GM23338 (cell line): ENCODE measurements at regions not wholly inside any gene's neighbourhood (a gene's known extent, or its start where the extent isn't known, plus 50 kb on each side); places are given as distances from the start of the nearest gene placed in this dataset.

Source experiments
- ATAC-seq: fragments of 200-7000 bp; cut with Tn5 transposase; 3 replicates; pipeline ENCODE4 v1.9.1; 2020
- DNase-seq: peaks from one replicate; pipeline ENCODE4 v3.0.0-alpha.2; 2015; ENCODE audit warnings: low spot score
- H2AFZ ChIP-seq: fragments of 200-600 bp; sonication (generic); 2 replicates; pipeline ENCODE4 v1.8.0; 2016; ENCODE audit warnings: antibody characterized with exemption, mild to moderate bottlenecking, moderate library complexity
- H3F3A ChIP-seq: fragments of 200-600 bp; sonication (generic); replicated peaks from 2 replicates; pipeline ENCODE4 v1.8.0; 2017; ENCODE audit warnings: antibody characterized with exemption, mixed run types, low read depth
- H3K27ac ChIP-seq: fragments of 200-600 bp; sonication (generic); 2 replicates; pipeline ENCODE4 v1.6.1; 2016; ENCODE audit warnings: low read depth
- H3K27me3 ChIP-seq: fragments of 200-600 bp; sonication (generic); 2 replicates; pipeline ENCODE4 v1.8.0; 2016; ENCODE audit warnings: mild to moderate bottlenecking, mixed run types, moderate library complexity; ENCODE audit not compliant: insufficient read depth
- H3K36me3 ChIP-seq: fragments of 200-600 bp; sonication (generic); 2 replicates; pipeline ENCODE4 v1.8.0; 2016; ENCODE audit warnings: mild to moderate bottlenecking; ENCODE audit not compliant: insufficient read depth
- H3K4me1 ChIP-seq: fragments of 200-600 bp; sonication (generic); 2 replicates; pipeline ENCODE4 v1.8.0; 2016; ENCODE audit warnings: mild to moderate bottlenecking, moderate library complexity; ENCODE audit not compliant: insufficient read depth
- H3K4me2 ChIP-seq: fragments of 200-600 bp; sonication (generic); 2 replicates; pipeline ENCODE4 v1.7.1; 2017; ENCODE audit warnings: mixed run types
- H3K4me3 ChIP-seq: fragments of 200-600 bp; sonication (generic); 2 replicates; pipeline ENCODE4 v1.6.1; 2016; ENCODE audit warnings: mixed run types
- H3K79me2 ChIP-seq: fragments of 200-600 bp; sonication (generic); replicated peaks from 2 replicates; pipeline ENCODE4 v1.8.0; 2017; ENCODE audit warnings: mild to moderate bottlenecking; ENCODE audit not compliant: insufficient read depth
- H3K9me2 ChIP-seq: fragments of 200-600 bp; sonication (generic); 2 replicates; pipeline ENCODE4 v1.8.0; 2017; ENCODE audit not compliant: insufficient read depth
- H4K20me1 ChIP-seq: fragments of 200-600 bp; sonication (generic); replicated peaks from 2 replicates; pipeline ENCODE4 v1.8.0; 2017; ENCODE audit warnings: mild to moderate bottlenecking; ENCODE audit not compliant: insufficient read depth
- H3K27ac Mint-ChIP-seq: 2 replicates; pipeline ENCODE4 v1.8.0; 2020; ENCODE audit warnings: inconsistent platforms, mild to moderate bottlenecking, moderate library complexity, mixed read lengths
- H3K27me3 Mint-ChIP-seq: 3 replicates; pipeline ENCODE4 v1.8.0; 2022; ENCODE audit warnings: low read depth, mild to moderate bottlenecking, moderate library complexity, mixed read lengths, inconsistent platforms; ENCODE audit not compliant: insufficient read depth, poor library complexity
- H3K36me3 Mint-ChIP-seq: 3 replicates; pipeline ENCODE4 v1.8.0; 2021; ENCODE audit warnings: low read depth, mild to moderate bottlenecking, inconsistent platforms, moderate library complexity, mixed read lengths
- H3K4me1 Mint-ChIP-seq: 3 replicates; pipeline ENCODE4 v1.8.0; 2020; ENCODE audit warnings: mild to moderate bottlenecking, inconsistent platforms, mixed read lengths
- H3K4me3 Mint-ChIP-seq: 3 replicates; pipeline ENCODE4 v1.8.0; 2021; ENCODE audit warnings: moderate library complexity, mild to moderate bottlenecking, inconsistent platforms, mixed read lengths
- H3K9me3 Mint-ChIP-seq: 3 replicates; pipeline ENCODE4 v1.8.0; 2020; ENCODE audit warnings: moderate library complexity, mild to moderate bottlenecking, inconsistent platforms, mixed read lengths
- CREB1 ChIP-seq: fragments of 250-450 bp; sonication (Bioruptor Pico); IDR thresholded peaks from 2 replicates; pipeline ENCODE4 v1.5.0; 2020; ENCODE audit warnings: low read depth, mild to moderate bottlenecking, moderate library complexity
- EZH2phosphoT487 ChIP-seq: fragments of 200-600 bp; sonication (generic); IDR thresholded peaks from one replicate; pipeline ENCODE4 v1.8.1; 2018; ENCODE audit warnings: antibody characterized with exemption; ENCODE audit not compliant: unreplicated experiment
- JUNB ChIP-seq: IDR thresholded peaks from one replicate; pipeline ENCODE4 v1.6.1; 2016; ENCODE audit warnings: antibody characterized with exemption; ENCODE audit not compliant: unreplicated experiment
- POLR2AphosphoS5 ChIP-seq: IDR thresholded peaks from 2 replicates; pipeline ENCODE4 v1.6.1; 2016; ENCODE audit warnings: antibody characterized with exemption, low read depth
- STAT1 ChIP-seq: IDR thresholded peaks from one replicate; pipeline ENCODE4 v1.6.1; 2016; ENCODE audit warnings: antibody characterized with exemption; ENCODE audit not compliant: unreplicated experiment
- ZNF114 ChIP-seq: fragments of 250-450 bp; sonication (Bioruptor Pico); IDR thresholded peaks from 2 replicates; pipeline ENCODE4 v1.5.0; 2020; ENCODE audit warnings: mild to moderate bottlenecking, moderate library complexity
- ZNF331 ChIP-seq: fragments of 250-450 bp; sonication (Bioruptor Pico); IDR thresholded peaks from 2 replicates; pipeline ENCODE4 v1.5.0; 2020; ENCODE audit warnings: low read depth, mild to moderate bottlenecking, moderate library complexity
- ZNF462 ChIP-seq: fragments of 250-450 bp; sonication (Bioruptor Pico); IDR thresholded peaks from 2 replicates; pipeline ENCODE4 v1.5.0; 2020; ENCODE audit warnings: mild to moderate bottlenecking, moderate library complexity
- TF ChIP-seq, protein P1 (sequence below): IDR thresholded peaks from 2 replicates; pipeline ENCODE4 v1.6.1; 2016; ENCODE audit warnings: antibody characterized with exemption
- TF ChIP-seq, protein P2 (sequence below): IDR thresholded peaks from one replicate; pipeline ENCODE4 v1.6.1; 2018; ENCODE audit warnings: antibody characterized with exemption; ENCODE audit not compliant: unreplicated experiment

- H3K9me2 ChIP-seq: no peaks in the 10 kb centered on the region; the same call in 1 of the 2 replicates
- no peak overlapping the region for H2AFZ ChIP-seq
- Mint-ChIP-seq H3K27me3 (no peaks in the 10 kb centered on the region), H3K9me3 (no peaks in the 10 kb centered on the region), H3K27ac (no peak overlapping the region), H3K4me1 (peaks cover 4% of the 10 kb centered on the region; the same call in 2 of the 3 replicates), H3K4me3 (no peak overlapping the region), H3K36me3 (no peaks in the 10 kb centered on the region)
- H3K27me3 ChIP-seq: no peaks in the 10 kb centered on the region
- H3F3A ChIP-seq: no peaks in the 10 kb centered on the region
- H3K4me2 ChIP-seq: no peak overlapping the region
- no peaks in the 10 kb centered on the region for H3K79me2 ChIP-seq
- TF ChIP-seq JUNB (no peak), ZNF114 (CRISPR knock-in tag) (no peak)
- TF ChIP-seq, protein P1, sequence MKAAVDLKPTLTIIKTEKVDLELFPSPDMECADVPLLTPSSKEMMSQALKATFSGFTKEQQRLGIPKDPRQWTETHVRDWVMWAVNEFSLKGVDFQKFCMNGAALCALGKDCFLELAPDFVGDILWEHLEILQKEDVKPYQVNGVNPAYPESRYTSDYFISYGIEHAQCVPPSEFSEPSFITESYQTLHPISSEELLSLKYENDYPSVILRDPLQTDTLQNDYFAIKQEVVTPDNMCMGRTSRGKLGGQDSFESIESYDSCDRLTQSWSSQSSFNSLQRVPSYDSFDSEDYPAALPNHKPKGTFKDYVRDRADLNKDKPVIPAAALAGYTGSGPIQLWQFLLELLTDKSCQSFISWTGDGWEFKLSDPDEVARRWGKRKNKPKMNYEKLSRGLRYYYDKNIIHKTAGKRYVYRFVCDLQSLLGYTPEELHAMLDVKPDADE: no peak
- no peak for ATAC-seq
- H3K36me3 ChIP-seq: no peaks in the 10 kb centered on the region
- H3K4me1 ChIP-seq: no peaks in the 10 kb centered on the region
- DNase-seq: no peak
- H3K4me3 ChIP-seq: no peak overlapping the region
- no peak overlapping the region for H3K27ac ChIP-seq
- no peaks in the 10 kb centered on the region for H4K20me1 ChIP-seq
Measured at GRCh38 chr9:86771420-86771819, 175.9 kb downstream of the GAS1 start.

GRCh38 chr9:86768709-86769108 is 178.6 kb downstream of the GAS1 start:
- no peak for ATAC-seq
- H3K4me1 Mint-ChIP-seq: peaks cover 9% of the 10 kb centered on the region; the same call in 2 of the 3 replicates
- H4K20me1 ChIP-seq: no peaks in the 10 kb centered on the region
- no peaks in the 10 kb centered on the region for H3K9me3 Mint-ChIP-seq
- peaks cover 5% of the 10 kb centered on the region for H3K27me3 Mint-ChIP-seq
- no peak overlapping the region for H3K4me3 ChIP-seq
- no peaks in the 10 kb centered on the region for H3K27me3 ChIP-seq
- H3F3A ChIP-seq: no peaks in the 10 kb centered on the region
- H3K4me1 ChIP-seq: no peaks in the 10 kb centered on the region
- H3K36me3 ChIP-seq: no peaks in the 10 kb centered on the region
- H3K27ac ChIP-seq: no peak overlapping the region
- no peak overlapping the region for H3K4me2 ChIP-seq
- H3K4me3 Mint-ChIP-seq: no peak overlapping the region
- no peaks in the 10 kb centered on the region; the same call in 1 of the 2 replicates for H3K9me2 ChIP-seq
- no peaks in the 10 kb centered on the region for H3K79me2 ChIP-seq
- DNase-seq: no peak
- no peak overlapping the region for H3K27ac Mint-ChIP-seq
- no peaks in the 10 kb centered on the region for H3K36me3 Mint-ChIP-seq
- no peak overlapping the region for H2AFZ ChIP-seq
- TF ChIP-seq POLR2AphosphoS5 (no peak), STAT1 (no peak), ZNF331 (CRISPR knock-in tag) (no peak), ZNF462 (CRISPR knock-in tag) (no peak), JUNB (no peak), EZH2phosphoT487 (no peak), CREB1 (CRISPR knock-in tag) (no peak), ZNF114 (CRISPR knock-in tag) (no peak)
- TF ChIP-seq, protein P2, sequence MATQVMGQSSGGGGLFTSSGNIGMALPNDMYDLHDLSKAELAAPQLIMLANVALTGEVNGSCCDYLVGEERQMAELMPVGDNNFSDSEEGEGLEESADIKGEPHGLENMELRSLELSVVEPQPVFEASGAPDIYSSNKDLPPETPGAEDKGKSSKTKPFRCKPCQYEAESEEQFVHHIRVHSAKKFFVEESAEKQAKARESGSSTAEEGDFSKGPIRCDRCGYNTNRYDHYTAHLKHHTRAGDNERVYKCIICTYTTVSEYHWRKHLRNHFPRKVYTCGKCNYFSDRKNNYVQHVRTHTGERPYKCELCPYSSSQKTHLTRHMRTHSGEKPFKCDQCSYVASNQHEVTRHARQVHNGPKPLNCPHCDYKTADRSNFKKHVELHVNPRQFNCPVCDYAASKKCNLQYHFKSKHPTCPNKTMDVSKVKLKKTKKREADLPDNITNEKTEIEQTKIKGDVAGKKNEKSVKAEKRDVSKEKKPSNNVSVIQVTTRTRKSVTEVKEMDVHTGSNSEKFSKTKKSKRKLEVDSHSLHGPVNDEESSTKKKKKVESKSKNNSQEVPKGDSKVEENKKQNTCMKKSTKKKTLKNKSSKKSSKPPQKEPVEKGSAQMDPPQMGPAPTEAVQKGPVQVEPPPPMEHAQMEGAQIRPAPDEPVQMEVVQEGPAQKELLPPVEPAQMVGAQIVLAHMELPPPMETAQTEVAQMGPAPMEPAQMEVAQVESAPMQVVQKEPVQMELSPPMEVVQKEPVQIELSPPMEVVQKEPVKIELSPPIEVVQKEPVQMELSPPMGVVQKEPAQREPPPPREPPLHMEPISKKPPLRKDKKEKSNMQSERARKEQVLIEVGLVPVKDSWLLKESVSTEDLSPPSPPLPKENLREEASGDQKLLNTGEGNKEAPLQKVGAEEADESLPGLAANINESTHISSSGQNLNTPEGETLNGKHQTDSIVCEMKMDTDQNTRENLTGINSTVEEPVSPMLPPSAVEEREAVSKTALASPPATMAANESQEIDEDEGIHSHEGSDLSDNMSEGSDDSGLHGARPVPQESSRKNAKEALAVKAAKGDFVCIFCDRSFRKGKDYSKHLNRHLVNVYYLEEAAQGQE: no peak
- TF ChIP-seq, protein P1: no peak
